HG02943 (cell line): ENCODE measurements at regions not wholly inside any gene's neighbourhood (a gene's known extent, or its start where the extent isn't known, plus 50 kb on each side); places are given as distances from the start of the nearest gene placed in this dataset.
A peak's percentile ranks its signal among the peaks of the same experiment; 100 is the strongest.
"Not testable (repeated sequence)": the region's sequence is repeated elsewhere in the genome, so short reads cannot be mapped to it uniquely, and the experiment has no call there.

Experiments
- ATAC-seq: cut with Tn5 transposase; IDR thresholded peaks from one replicate; pipeline ENCODE4 v1.9.1; 2021; ENCODE audit warnings: mild to moderate bottlenecking, low read depth, moderate library complexity; ENCODE audit not compliant: unreplicated experiment

GRCh38 chr1:88608139-88608943, 75.7 kb upstream of the PKN2 start:
- ATAC-seq = peak; percentile 77

- no peak for ATAC-seq
These were observed 75.0 kb upstream of the PKN2 start for GRCh38 chr1:88609051-88609450.

GRCh38 chr1:88610687-88611086, 73.4 kb upstream of the PKN2 start:
- no peak for ATAC-seq

- no peak for ATAC-seq
These were observed 71.8 kb upstream of the PKN2 start for GRCh38 chr1:88612292-88612691.

- no peak for ATAC-seq
These were observed 71.3 kb upstream of the PKN2 start for GRCh38 chr1:88612773-88613172.

GRCh38 chr1:88618331-88618730, 65.7 kb upstream of the PKN2 start:
- ATAC-seq = no peak

- ATAC-seq = not testable (repeated sequence)
These were observed 61.0 kb upstream of the PKN2 start for GRCh38 chr1:88623101-88623500.
